ENCODE measurements at regions not wholly inside any gene's neighbourhood (a gene's known extent, or its start where the extent isn't known, plus 50 kb on each side); places are given as distances from the start of the nearest gene placed in this dataset.
"Not testable (repeated sequence)": the region's sequence is repeated elsewhere in the genome, so short reads cannot be mapped to it uniquely, and the experiment has no call there.

DNA sequence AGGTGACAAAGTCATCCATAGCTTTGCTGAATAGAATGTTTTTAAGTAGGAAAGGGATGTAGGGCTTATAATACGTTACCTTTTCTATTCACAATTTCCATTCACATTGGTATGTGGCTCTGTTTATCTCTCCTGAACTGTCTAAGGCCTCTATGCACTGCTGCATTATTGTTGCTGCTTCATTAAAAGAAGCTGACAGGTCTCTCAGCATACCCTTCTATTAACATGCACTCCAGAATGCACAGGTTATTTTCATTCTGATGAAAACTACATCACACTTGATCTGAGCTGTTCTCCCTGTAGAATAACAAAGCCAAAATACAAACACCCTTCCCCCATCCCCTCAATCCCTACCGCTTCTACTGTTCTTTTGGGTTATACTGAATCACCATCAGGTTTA lies 399.3 kb downstream of the TBC1D32 start:
- Histone ChIP-seq H3K56ac (ENCODE audit: extremely low read depth, insufficient read depth, low read length) (no peak overlapping the region), H2AFZ (replicated peaks; ENCODE audit: low read length, poor library complexity) (no peak overlapping the region), H2AK5ac (ENCODE audit: low read depth, low read length) (no peak overlapping the region), H3K4me3 (ENCODE audit: insufficient read depth, low read depth, low read length) (no peak overlapping the region), H3K23ac (ENCODE audit: low read depth, low read length) (no peak overlapping the region), H3K9me1 (ENCODE audit: insufficient read depth, low read length) (no peaks in the 10 kb centered on the region), H3K4me1 (ENCODE audit: control insufficient read depth, insufficient read depth, low read length) (no peaks in the 10 kb centered on the region), H3K36me3 (ENCODE audit: control insufficient read depth, insufficient read depth, low read length) (no peaks in the 10 kb centered on the region), H2BK20ac (ENCODE audit: low read depth, low read length) (no peak overlapping the region), H4K20me1 (ENCODE audit: insufficient read depth, low read length) (no peaks in the 10 kb centered on the region), H3K9ac (ENCODE audit: low read depth, low read length) (no peak overlapping the region), H3K9me3 (ENCODE audit: control insufficient read depth, insufficient read depth, low read length) (no peaks in the 10 kb centered on the region), H4K8ac (ENCODE audit: low read depth in 2 of 2, low read length in 2 of 2) (no peak overlapping the region), H3K27ac (ENCODE audit: insufficient read depth, low read length) (no peak overlapping the region), H3K14ac (replicated peaks; ENCODE audit: low read depth, low read length) (no peak overlapping the region), H3K79me1 (ENCODE audit: low read depth in 1 of 2, low read length in 2 of 2) (no peaks in the 10 kb centered on the region), H3K4me2 (ENCODE audit: low read depth, low read length) (no peak overlapping the region), H2BK15ac (ENCODE audit: low read depth, low read length) (no peak overlapping the region), H4K91ac (ENCODE audit: insufficient read depth, low read depth, low read length) (no peak overlapping the region), H2BK5ac (ENCODE audit: low read depth, low read length, poor library complexity, severe bottlenecking) (no peak overlapping the region), H3K4ac (ENCODE audit: low read depth, low read length) (no peak overlapping the region), H3K27me3 (ENCODE audit: control insufficient read depth, insufficient read depth, low read length) (no peaks in the 10 kb centered on the region), H2AK9ac (replicated peaks; ENCODE audit: low read depth, low read length, poor library complexity) (no peak overlapping the region), H4K5ac (ENCODE audit: low read depth, low read length) (no peak overlapping the region), H3K18ac (ENCODE audit: low read depth, low read length) (no peak overlapping the region), H2BK120ac (ENCODE audit: low read depth, low read length) (no peak overlapping the region)
- POLR2A ChIA-PET (ENCODE audit: unreplicated experiment) = no interaction called here
- intact Hi-C loops (cut with micrococcal nuclease) (no loop called here), dilution Hi-C loops (cut with HindIII; ENCODE audit: low sequenced_read_pairs, unreplicated experiment) (no loop called here), in situ Hi-C loops (cut with MboI; ENCODE audit: low sequenced_read_pairs) (no loop called here)
- no peak for TF ChIP-seq CHD1 (IDR thresholded peaks at IDR 0.05; ENCODE audit: low read depth, low read length)
- no peak for TF ChIP-seq BHLHE40 (IDR thresholded peaks at IDR 0.05; ENCODE audit: low read depth, low read length)
- no peak for TF ChIP-seq RAD21 (IDR thresholded peaks at IDR 0.05; ENCODE audit: low read length)
- no TSS peak for BruUV-seq (replicated peaks)
- DNase-seq (no peak), ATAC-seq (ENCODE audit: low read depth) (no peak)
- no CpG with 5 or more reads among the region's 2 CpGs for WGBS, 2 experiments (ENCODE audit: extremely low coverage in 2 of 2, insufficient read length in 1 of 2)
- CTCF ChIA-PET = no interaction called here

- H3K4me2 ChIP-seq (ENCODE audit: low read depth, low read length); H2BK120ac ChIP-seq (ENCODE audit: low read depth, low read length); H3K14ac ChIP-seq (replicated peaks; ENCODE audit: low read depth, low read length); H3K9ac ChIP-seq (ENCODE audit: low read depth, low read length); H4K5ac ChIP-seq (ENCODE audit: low read depth, low read length); H3K4ac ChIP-seq (ENCODE audit: low read depth, low read length); H3K23ac ChIP-seq (ENCODE audit: low read depth, low read length); H2BK20ac ChIP-seq (ENCODE audit: low read depth, low read length); H2BK5ac ChIP-seq (ENCODE audit: low read depth, low read length, poor library complexity, severe bottlenecking); H2BK15ac ChIP-seq (ENCODE audit: low read depth, low read length); H4K20me1 ChIP-seq (ENCODE audit: insufficient read depth, low read length); H3K56ac ChIP-seq (ENCODE audit: extremely low read depth, insufficient read depth, low read length); dilution Hi-C loops (cut with HindIII; ENCODE audit: low sequenced_read_pairs, unreplicated experiment); H3K27ac ChIP-seq (ENCODE audit: insufficient read depth, low read length); DNase-seq; H3K9me3 ChIP-seq (ENCODE audit: control insufficient read depth, insufficient read depth, low read length); CTCF ChIA-PET; intact Hi-C loops (cut with micrococcal nuclease); H2AK5ac ChIP-seq (ENCODE audit: low read depth, low read length); H3K79me1 ChIP-seq (ENCODE audit: low read depth in 1 of 2, low read length in 2 of 2); H3K18ac ChIP-seq (ENCODE audit: low read depth, low read length); H4K91ac ChIP-seq (ENCODE audit: insufficient read depth, low read depth, low read length); H2AFZ ChIP-seq (replicated peaks; ENCODE audit: low read length, poor library complexity); BruUV-seq (replicated peaks); H4K8ac ChIP-seq (ENCODE audit: low read depth in 2 of 2, low read length in 2 of 2); H3K27me3 ChIP-seq (ENCODE audit: control insufficient read depth, insufficient read depth, low read length); POLR2A ChIA-PET (ENCODE audit: unreplicated experiment); in situ Hi-C loops (cut with MboI; ENCODE audit: low sequenced_read_pairs); H3K36me3 ChIP-seq (ENCODE audit: control insufficient read depth, insufficient read depth, low read length); H3K4me3 ChIP-seq (ENCODE audit: insufficient read depth, low read depth, low read length); H3K4me1 ChIP-seq (ENCODE audit: control insufficient read depth, insufficient read depth, low read length); H2AK9ac ChIP-seq (replicated peaks; ENCODE audit: low read depth, low read length, poor library complexity); H3K9me1 ChIP-seq (ENCODE audit: insufficient read depth, low read length); ATAC-seq (ENCODE audit: low read depth): not testable (repeated sequence)
- WGBS, 2 experiments (ENCODE audit: extremely low coverage in 2 of 2, insufficient read length in 1 of 2) = no CpG with 5 or more reads among the region's 8 CpGs
Measured at GRCh38 chr6:120931520-120932180, 402.6 kb downstream of the TBC1D32 start.

Data from IMR-90 (cell line).